Uterus (tissue), 3 donors: ENCODE measurements at regions not wholly inside any gene's neighbourhood (a gene's known extent, or its start where the extent isn't known, plus 50 kb on each side); places are given as distances from the start of the nearest gene placed in this dataset.

Source experiments
- DNase-seq, 2 donors: peaks; one replicate each; pipeline ENCODE4 v3.0.0-alpha.2; 2019 to 2020
- H3K27ac ChIP-seq, 2 donors: fragments of 200-600 bp; sonication (generic); 1 replicate in 1 of 2; 2 replicates in 1 of 2; pipeline ENCODE4 v1.5.1; 2016 to 2018
- H3K27me3 ChIP-seq, 2 donors: fragments of 200-600 bp; sonication (generic); one replicate each; pipeline ENCODE4 v1.5.1; 2018 to 2019; ENCODE audit warnings: control low read depth in 1 of 2
- H3K36me3 ChIP-seq, 2 donors: fragments of 200-600 bp; sonication (generic); one replicate each; pipeline ENCODE4 v1.5.1; 2019; ENCODE audit warnings: control low read depth in 1 of 2
- H3K4me1 ChIP-seq, 2 donors: fragments of 200-600 bp; sonication (generic); one replicate each; pipeline ENCODE4 v1.5.1; 2018 to 2019; ENCODE audit warnings: control low read depth in 1 of 2
- H3K4me3 ChIP-seq, 2 donors: fragments of 200-600 bp; sonication (generic); 1 replicate in 1 of 2; 2 replicates in 1 of 2; pipeline ENCODE4 v1.5.1; 2018 to 2019; ENCODE audit warnings: mild to moderate bottlenecking in 1 of 2
- H3K9me3 ChIP-seq, 2 donors: fragments of 200-600 bp; sonication (generic); one replicate each; pipeline ENCODE4 v1.5.1; 2019; ENCODE audit warnings: control low read depth in 1 of 2
- POLR2A ChIP-seq, 2 donors: fragments of 450-650 bp; IDR thresholded peaks; one replicate each; pipeline ENCODE4 v1.6.1; 2016; ENCODE audit warnings: antibody characterized with exemption in 2 of 2, mild to moderate bottlenecking in 1 of 2, moderate library complexity in 1 of 2
- intact Hi-C: fragments of 100-400 bp; cut with DNase I; formaldehyde crosslinking; loops from one replicate; pipeline ENCODE4 v1.15.1; 2023; ENCODE audit warnings: low total_unique reads
- TF ChIP-seq, protein P1 (sequence below), 4 experiments: fragments of 200-600 bp in 2 of 4; fragments of 450-650 bp in 2 of 4; sonication (generic) in 2 of 4; IDR thresholded peaks; one replicate each; pipeline ENCODE4 v1.5.1; 2016 to 2019; ENCODE audit warnings: antibody characterized with exemption in 4 of 4, mild to moderate bottlenecking in 2 of 4, moderate library complexity in 1 of 4
- donor health status: DM: yes; HTN: yes; CAD: no.

DNA sequence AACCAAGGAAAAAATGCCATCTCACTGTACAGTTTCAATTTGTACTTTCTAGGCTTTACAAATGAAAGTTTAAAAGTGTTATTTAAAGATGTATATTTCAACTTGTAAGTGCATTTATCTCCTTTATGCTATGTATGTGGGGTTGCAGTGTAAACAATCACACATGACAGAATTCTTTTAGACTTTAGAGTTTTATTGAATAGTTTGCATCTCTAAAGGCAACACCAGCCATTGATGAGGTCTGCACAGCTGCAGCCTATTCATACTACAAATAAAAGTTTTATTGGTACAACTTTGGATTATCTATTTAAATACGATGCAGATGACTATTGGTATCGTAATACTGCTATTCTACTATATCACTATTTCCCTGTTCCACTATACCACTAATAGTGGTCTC, 894.4 kb upstream of the B3GALT2 start:
- intact Hi-C loops = no loop called here
- H3K9me3 ChIP-seq = no peaks in the 10 kb centered on the region
- H3K36me3 ChIP-seq = no peaks in the 10 kb centered on the region
- no peaks in the 10 kb centered on the region for H3K27me3 ChIP-seq
- no peaks in the 10 kb centered on the region for H3K4me1 ChIP-seq
- DNase-seq = no peak
- TF ChIP-seq POLR2A (IDR thresholded peaks at IDR 0.05) = no peak
- TF ChIP-seq, protein P1, sequence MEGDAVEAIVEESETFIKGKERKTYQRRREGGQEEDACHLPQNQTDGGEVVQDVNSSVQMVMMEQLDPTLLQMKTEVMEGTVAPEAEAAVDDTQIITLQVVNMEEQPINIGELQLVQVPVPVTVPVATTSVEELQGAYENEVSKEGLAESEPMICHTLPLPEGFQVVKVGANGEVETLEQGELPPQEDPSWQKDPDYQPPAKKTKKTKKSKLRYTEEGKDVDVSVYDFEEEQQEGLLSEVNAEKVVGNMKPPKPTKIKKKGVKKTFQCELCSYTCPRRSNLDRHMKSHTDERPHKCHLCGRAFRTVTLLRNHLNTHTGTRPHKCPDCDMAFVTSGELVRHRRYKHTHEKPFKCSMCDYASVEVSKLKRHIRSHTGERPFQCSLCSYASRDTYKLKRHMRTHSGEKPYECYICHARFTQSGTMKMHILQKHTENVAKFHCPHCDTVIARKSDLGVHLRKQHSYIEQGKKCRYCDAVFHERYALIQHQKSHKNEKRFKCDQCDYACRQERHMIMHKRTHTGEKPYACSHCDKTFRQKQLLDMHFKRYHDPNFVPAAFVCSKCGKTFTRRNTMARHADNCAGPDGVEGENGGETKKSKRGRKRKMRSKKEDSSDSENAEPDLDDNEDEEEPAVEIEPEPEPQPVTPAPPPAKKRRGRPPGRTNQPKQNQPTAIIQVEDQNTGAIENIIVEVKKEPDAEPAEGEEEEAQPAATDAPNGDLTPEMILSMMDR (IDR thresholded peaks at IDR 0.05) = no peak
- H3K27ac ChIP-seq = no peak overlapping the region
- H3K4me3 ChIP-seq = no peak overlapping the region

DNA sequence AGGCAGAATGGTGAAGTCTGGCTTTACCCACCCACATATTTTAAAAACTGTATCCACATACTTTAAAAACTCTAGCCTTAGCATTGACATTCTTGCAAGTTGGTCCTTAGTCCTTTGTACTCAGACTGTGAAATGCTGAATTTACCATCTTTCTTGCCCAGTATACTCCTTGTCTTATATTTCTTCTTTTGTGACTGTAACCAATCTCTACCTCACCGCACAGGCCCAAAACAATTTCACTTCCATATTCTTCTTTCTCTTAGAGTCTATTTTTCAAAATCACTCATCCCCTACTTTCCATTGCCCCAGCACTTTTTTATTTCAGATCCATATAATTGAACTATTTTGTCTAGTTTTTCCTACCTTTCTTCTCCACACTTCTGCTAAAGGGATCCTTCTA, 892.4 kb upstream of the B3GALT2 start:
- no peaks in the 10 kb centered on the region for H3K9me3 ChIP-seq
- TF ChIP-seq, protein P1 (IDR thresholded peaks at IDR 0.05) = no peak
- TF ChIP-seq POLR2A (IDR thresholded peaks at IDR 0.05) = no peak
- intact Hi-C loops = no loop called here

DNA sequence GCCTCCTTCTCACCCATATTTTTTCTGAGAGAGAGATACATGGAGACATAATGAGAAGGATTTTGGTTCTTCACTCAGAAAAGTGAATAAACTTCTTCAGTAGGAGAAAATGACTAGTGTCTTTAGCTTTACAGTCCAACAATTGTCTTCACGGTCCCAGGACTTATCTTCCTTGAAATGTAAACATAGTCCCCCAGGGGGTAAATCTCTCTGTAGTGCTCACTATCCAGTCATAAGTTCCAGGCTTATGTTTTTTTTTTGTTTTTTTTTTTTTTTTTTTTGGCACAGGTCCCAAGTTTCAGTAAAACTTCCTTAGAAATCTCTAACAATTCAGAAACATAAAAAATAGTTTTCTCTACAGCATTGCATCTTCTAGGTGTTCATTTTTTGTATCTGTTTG, 890.2 kb upstream of the B3GALT2 start:
- H3K9me3 ChIP-seq = no peaks in the 10 kb centered on the region
- no peaks in the 10 kb centered on the region for H3K27me3 ChIP-seq
- no peak for DNase-seq
- no peak overlapping the region for H3K4me3 ChIP-seq
- intact Hi-C loops = no loop called here
- H3K36me3 ChIP-seq = no peaks in the 10 kb centered on the region
- H3K27ac ChIP-seq = no peak overlapping the region
- H3K4me1 ChIP-seq = no peaks in the 10 kb centered on the region
- TF ChIP-seq POLR2A (IDR thresholded peaks at IDR 0.05) = no peak
- TF ChIP-seq, protein P1 (IDR thresholded peaks at IDR 0.05) = no peak

More for the DNA sequence above, 892.4 kb upstream of the B3GALT2 start:
- H3K4me1 ChIP-seq = no peaks in the 10 kb centered on the region
- H3K27ac ChIP-seq = no peak overlapping the region
- no peak for DNase-seq
- H3K4me3 ChIP-seq = no peak overlapping the region
- no peaks in the 10 kb centered on the region for H3K27me3 ChIP-seq
- H3K36me3 ChIP-seq = no peaks in the 10 kb centered on the region

DNA sequence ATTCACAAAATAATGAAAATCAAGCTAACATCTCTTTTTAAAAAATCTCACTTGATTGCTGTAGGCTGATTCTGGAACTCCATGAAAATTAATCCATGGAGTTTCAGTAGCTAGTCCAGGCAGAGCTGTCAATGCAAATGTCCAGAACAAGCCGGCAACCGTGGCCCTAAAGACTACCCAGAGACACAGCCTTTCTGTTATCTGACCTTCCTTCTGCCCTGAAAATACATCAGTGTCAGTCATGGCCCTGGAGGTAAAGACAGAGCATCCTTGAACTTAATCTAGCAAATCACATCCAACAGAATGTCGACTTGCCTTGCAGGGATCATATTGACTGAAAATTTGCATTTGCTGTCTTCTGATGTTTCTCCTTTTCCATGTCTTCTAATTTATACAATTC, 887.4 kb upstream of the B3GALT2 start:
- Histone ChIP-seq H3K4me1 (peaks cover 0 to 4% of the 10 kb centered on the region in 2 donors), H3K27ac (no peak overlapping the region), H3K4me3 (no peak overlapping the region), H3K27me3 (no peaks in the 10 kb centered on the region), H3K36me3 (no peaks in the 10 kb centered on the region), H3K9me3 (no peaks in the 10 kb centered on the region)
- DNase-seq = no peak
- intact Hi-C loops = no loop called here
- TF ChIP-seq POLR2A (IDR thresholded peaks at IDR 0.05) = no peak
- TF ChIP-seq, protein P1 (IDR thresholded peaks at IDR 0.05) = no peak

DNA sequence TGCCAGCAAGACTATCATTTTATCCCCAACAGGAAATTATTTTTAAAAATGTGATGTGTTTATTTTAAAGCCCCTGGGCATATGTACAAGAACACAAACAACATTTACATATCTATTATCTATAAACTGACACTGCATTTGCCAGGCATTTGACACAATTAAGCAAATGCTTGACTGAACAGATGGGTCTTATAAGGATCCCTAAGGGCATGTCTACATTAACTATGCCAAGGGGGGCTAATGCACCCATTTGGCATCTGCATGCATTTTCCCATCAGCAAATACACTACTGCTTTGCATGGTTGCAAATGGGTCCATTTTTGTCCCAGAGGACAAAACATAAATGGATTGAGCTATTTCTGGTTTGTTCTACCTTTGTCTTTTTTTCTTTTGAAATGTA, 884.8 kb upstream of the B3GALT2 start:
- intact Hi-C loops = no loop called here
- no peaks in the 10 kb centered on the region for H3K27me3 ChIP-seq
- no peak overlapping the region for H3K4me3 ChIP-seq
- no peaks in the 10 kb centered on the region for H3K9me3 ChIP-seq
- TF ChIP-seq, protein P1 (IDR thresholded peaks at IDR 0.05) = no peak
- no peak for TF ChIP-seq POLR2A (IDR thresholded peaks at IDR 0.05)
- DNase-seq = no peak
- no peaks in the 10 kb centered on the region for H3K36me3 ChIP-seq
- H3K4me1 ChIP-seq = peaks cover 0 to 4% of the 10 kb centered on the region in 2 donors
- no peak overlapping the region for H3K27ac ChIP-seq
